ENCODE measurements at regions not wholly inside any gene's neighbourhood (a gene's known extent, or its start where the extent isn't known, plus 50 kb on each side); places are given as distances from the start of the nearest gene placed in this dataset.

DNA sequence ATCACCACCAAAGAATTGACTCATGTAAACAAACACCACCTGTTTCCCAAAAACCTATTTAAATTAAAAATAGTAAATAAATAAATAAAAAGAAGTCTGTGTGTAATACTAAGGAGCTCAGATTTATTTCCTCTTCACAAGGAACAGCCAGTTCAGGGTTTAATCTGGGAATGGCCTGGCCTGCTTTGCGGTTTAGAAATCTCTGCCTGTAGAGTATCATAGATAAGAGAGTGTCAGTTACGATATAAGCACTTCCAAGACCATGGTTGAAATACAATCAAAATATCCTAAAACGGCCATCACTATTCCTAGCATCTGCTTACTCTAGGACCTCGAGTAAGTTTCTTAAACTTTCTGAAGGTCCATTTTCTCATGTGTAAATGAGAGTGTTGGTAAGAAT is 274.4 kb downstream of the PLPP3 start:
- DNase-seq: no peak

DNA sequence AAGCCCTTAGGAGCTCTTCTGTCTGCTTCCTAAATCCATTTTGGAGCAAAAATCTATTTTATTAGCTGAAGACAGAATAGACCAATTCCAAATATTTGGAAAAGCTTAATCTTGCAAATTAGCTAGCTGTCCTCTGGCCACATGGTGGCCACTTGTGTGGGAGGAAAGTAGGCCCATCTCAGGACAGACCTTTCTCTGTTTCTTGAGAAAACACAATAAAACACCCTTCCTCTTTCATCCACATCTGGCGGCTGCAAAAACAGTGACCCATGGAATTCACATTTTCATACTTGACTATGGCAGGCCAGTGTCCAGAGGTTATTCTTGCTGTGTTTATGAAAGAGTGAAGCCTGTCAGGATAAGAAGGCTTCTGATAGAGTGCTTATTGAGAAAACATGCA is 275.6 kb downstream of the PLPP3 start:
- no peak for DNase-seq

DNA sequence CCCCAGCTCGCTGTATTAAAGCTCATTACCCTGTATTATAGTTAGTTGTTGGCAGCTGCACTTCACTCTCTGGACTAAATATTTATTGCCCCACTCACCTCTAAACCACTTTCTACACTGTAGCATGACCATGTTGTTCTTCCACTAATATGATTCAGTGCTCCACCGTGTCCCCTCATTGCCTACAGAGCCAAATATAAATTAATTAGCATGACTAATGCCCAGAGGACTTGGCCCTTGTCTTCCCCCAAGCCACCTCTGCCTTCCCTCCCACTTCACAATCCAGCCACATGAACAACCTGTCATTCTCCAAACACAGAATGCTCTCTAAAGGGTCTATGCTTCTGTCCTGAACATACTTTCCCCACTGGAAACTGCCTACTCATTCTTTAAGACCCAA is 276.5 kb downstream of the PLPP3 start:
- DNase-seq: no peak

DNA sequence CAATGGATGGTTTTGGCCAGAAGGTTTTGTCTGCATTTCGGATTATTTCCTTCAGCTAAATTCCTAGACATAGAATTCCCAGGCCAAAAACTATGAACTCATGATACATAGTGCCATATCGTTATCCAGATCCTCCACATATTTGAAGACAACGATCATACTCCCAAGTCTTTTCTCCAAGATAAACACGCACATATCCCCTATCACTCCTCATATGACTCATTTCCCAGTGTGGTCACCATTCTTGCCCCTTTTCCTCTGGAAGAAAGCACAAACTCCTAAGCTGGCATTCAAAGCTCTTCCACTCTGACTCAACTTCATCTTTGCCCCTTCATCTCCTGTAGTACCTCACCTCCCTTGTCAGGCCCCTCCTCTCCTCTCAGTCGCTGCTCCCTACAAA is 277.6 kb downstream of the PLPP3 start:
- no peak for DNase-seq

DNA sequence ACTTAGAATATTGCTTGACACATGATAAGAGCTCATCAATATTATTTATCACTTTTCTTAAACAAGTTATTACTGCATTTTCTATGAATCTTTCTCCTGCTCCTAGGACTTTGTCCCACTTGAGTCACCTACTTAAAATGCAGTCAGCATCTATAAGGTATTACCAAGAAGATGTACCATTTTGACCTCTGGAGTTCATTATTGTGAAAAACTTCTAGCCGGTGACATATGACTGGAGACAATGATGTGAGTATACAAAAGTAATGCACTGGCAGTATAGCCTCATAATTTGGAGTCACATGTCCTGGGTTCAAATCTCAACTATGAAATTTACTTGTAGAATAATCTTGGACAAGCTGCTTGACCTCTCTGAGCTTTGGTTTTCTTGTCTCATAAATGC is 278.5 kb downstream of the PLPP3 start:
- no peak for DNase-seq

DNA sequence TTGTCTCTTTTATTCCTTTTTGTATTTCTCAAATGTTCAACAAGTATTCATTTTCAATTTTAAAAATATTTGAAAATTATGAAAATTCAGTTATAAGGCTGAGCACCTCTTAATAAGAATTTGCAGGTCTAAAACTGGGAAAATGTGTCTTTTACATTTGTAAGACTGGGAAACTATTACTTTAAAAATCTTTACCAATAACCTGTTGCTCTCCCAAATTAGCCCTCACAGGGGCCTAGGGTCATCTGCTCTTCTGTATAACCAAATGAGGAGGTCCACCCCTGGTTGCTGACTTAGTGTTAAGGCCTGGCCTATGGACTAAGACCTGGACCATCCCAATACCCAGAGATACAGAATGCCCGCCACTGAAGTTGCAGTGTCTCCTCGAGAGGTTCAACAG is 280.5 kb downstream of the PLPP3 start:
- no peak for DNase-seq

DNA sequence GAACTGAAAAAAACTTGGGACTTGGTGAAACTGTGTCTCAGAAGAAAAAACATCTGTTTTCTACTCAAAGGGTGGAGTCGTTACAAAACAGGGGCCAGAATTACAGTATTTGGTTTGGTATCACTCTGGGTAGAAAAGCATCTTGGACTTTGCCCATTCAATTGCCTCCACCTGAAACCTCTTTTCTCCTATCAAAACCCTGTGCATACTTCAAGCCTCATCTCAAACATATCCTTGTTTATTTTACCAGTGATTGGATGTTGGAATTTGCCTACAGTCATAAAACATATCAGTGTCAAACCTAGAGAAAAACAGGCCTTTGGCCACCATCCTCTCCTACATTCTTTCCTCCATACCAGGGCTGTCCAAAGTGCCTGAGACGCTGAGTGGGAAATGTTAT is 281.5 kb downstream of the PLPP3 start:
- no peak for DNase-seq

DNA sequence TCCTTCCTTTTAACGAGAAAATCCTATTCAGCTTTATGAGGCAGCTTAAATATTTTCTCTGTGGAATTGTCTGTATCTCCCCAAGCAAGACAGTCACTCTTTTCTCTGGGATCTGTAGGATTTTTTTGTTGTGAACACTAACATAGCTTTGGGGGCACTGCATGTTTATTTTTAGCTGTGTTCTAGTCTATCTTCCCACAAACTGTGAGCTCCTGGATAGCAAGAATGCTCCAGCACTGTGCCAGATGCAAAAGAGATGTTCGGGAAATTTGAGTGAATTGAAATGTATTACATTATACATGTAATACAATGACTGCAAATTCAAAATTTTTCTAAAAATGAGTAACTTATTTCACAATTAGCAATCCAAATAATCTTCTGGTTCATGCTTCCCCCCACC is 282.2 kb downstream of the PLPP3 start:
- DNase-seq: no peak

DNA sequence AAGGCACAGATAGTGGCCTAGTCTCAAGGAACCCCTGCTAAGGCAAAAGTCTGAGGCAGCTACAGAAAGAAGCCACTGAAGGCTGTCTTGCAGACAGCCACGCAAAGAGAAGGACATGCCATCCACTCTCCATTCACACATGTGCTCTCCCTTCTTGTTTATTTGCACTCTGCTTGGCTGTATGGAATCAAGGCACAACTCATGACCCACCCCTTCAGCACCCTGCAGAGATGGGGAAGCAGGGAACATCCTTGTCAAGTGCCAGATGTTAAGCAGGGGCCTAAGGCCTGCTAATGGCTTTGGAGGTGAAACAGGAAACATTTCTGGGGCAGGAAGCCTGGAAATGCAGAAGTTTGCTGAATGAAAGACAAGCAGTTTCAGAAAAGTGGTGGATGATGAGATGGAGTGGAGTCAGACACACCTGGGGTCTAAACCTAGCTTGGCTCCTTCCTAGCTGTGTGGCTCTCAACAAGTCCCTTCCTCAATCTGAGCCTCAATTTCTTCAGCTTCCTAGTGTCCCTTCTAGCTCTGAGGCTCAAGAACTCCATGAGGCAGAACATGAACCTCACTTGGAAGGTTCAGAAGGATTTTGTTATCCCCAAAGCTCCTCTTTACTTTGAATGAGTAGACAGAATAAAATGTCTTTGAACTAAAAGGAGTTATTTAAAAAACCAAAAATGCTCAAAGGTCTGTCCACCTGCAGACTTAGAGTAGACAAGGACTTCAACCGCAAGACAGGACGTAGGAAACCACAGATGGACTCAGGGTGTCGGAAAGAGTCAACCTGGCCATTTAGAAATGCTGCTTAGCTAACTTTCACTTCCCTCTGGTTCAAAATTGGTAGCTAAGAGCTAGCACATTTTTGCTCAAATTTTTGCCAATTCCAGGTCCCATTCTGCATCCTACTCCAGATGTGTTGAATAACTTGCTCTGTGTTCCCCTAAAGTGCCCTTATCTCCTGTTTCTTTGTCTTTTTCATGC is 283.1 kb downstream of the PLPP3 start:
- DNase-seq: no peak

DNA sequence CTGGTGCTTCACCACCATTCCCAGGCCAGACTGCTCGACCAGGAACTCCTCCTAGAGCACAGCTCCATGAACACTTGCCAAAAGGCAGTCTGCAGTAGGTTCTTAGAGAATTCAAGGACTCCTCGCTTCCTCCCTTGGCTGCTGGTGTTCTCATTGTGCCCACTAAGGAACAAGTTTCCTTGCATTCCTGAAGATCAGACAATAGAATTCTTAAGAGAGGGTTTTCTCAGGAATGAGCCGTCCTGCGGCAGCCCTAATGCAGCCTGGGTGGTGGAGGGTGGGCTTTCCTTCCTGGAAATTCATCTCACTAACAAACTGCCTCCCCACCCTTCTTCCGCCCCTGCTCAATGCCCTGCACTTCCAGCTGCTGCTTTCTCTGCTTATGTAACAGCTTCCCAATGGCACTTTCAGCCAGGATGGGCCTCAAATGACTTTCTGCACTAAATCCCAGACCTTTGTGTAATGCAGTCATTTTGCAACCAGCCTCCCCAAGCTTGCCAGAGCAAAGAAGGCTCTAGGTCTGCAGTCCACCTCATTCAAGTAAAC is 287.9 kb downstream of the PLPP3 start:
- DNase-seq: peak; percentile 73

DNA sequence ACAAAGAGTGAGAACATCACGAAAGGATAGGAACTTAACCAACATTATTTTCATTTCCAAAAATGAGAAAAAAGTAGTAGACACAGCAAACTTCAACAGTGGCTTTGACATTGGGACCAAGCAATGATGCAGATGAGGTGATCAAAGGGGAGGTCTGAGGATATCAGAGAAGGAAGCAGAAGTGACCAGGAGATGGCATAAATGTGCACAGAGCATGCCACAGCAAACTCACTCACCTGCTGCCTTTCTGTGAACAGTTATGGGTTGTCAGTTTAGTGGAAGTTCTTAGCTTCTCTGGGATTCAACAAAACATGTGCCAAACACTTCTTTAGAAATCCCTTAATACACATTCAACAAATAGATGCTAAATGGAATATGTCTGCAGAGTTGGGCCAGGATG is 290.1 kb downstream of the PLPP3 start:
- no peak for DNase-seq

DNA sequence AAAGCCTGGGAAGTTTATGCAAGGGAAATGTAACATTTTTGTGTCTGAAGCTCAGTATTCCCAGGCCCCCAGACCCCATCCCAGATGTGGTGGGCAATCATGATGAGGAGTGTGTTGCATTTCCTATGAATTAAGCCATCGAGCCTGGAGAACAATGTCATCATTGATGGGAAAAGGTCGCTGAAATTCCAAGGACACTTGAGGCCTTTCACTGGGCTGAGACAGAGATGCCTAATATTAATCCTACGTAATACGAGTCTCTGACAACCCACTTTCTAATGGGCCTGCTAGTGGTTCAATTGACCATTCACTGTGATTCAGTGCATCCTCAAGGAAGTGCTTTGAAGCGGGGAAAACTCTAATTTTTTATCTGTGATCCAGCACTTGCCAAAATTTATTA is 291.6 kb downstream of the PLPP3 start:
- DNase-seq: no peak

DNA sequence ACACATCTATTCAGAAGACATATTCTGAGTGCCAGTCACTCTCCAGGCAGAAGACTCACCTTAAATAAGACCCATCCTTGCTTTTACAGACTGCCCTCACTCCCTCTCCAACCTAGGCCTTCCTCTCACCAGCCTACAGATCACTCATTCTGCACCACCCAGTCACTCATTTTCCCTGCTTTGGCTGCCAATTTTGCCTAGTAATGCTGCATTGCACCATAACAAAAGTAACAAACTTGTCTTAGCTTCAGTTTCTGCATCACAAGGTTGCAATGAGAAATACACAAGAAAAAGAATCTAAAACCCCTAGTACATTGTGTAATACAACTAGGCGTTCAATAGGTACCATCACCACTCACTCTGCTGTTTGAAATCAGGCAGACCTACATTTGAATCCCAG is 292.4 kb downstream of the PLPP3 start:
- DNase-seq: no peak

DNA sequence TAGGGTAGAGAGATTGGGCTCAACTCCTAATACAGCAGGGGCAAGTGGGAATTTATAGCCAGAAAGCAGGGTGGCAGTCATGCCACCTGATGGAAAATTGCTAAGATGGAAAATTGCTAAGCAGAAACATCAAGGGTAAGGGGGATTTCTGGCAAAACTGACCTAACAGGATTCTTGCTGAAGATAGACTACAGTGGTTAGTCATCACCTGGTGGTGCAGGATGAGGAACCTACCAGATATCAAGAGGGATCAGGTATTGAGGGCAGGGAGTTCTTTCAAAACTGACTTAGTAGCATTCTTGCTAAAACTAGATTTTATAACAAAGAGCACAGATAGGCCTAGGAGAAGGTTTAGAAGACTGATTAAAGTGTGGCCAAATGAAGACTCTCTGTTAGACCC is 292.9 kb downstream of the PLPP3 start:
- DNase-seq: no peak

DNA sequence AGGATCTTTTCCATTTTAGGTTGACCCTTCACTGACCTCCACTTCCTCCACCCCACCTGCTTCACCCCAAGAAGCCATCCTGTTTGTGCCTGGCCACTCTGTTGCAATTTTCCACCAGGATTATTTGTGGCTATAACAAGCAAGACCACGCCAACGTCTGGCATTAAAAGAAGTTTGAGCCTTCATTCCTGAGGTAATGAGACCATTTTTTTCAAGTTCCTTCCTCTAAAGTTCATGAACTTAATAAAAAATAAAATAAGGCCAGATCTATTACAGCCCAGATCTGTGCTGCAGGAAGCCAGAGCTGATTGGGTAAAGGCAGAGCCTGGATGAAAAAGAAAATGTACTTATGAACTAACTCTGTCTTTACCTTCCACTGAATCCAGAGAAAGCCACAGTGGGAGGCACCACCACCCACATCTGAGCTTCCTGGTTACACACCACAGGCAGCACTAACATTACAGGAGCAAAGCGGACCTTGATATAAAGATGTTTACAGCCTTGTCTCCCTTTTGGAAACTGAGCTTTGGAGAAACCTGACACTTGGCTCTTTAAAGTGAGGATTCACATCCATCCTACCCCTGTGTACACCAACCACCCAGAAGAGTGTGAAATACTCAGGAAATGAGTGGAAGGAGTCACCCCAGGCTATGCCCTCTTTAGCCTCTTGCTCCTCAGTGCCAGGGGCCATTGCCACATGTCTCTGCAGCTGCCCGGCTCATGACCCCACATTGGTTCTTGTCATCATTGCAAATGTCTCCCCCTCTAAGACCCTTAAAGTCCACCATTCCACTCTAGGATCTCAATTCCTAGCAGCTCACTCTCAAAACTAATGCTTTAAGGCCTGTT is 293.6 kb downstream of the PLPP3 start:
- DNase-seq: no peak

DNA sequence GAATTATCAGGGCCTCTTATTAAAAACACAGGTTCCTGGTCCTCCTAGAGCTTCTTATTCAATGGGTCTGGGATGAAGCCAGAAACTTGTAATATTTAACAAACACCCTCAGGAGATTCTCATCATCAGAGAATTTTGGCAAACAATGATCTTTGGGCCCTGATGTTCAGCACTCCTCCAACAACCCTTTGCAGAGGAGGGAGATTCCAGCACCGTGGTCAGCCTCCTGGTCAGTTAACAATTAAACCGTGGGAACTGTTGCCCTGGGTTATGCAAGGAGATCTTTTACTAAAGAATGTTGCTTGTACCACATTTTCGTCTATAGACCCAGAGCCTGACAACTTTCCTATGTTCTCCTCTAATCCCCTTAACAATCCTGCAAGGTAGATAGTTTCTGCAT is 294.4 kb downstream of the PLPP3 start:
- DNase-seq: peak; percentile 59

DNA sequence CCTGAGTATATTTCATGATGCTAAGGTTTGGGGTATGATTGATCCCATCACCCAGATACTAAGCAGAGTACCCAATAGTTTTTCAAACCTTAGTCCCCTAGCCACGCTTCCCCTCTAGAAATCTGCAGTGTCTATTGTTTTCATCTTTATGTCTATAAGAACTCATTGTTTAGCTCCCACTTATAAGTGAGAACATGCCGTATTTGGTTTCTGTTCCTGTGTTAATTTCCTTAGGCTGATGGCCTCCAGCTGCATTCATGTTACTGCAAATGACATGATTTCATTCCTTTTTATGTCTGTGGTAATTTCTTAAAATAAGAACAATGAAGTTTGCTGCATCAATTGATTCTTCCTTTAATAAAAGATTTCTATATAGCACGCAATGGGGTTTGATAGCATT is 301.3 kb downstream of the PLPP3 start:
- DNase-seq: no peak

DNA sequence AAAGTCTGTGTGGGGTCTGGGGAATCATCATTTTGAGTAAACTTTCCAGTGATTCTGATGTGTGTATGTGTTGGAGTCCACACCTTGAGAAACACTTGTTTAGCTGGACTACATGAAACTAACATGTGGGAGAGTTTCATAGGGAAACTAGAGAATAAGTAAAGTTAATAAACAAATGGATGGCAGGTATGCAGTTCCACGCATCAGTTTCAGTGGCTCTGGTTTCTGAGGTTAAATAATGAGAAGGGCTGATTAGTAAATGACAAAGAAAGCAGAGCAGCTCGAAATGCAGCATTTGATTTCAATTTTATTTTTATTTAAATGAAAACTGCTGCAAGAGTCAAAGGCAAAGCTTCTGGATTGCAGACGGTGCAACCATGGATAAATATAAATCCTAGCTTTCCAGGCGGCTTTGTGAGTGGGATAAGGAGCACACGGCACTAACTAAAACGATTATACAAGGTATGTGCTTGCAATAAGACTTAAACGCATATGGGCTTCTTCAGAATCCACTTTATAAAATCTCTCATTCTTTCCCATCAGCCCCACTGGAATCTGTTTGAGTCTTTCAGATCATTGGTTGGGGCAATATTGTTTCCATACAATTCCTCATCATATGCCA is 310.7 kb downstream of the PLPP3 start:
- DNase-seq: no peak

DNA sequence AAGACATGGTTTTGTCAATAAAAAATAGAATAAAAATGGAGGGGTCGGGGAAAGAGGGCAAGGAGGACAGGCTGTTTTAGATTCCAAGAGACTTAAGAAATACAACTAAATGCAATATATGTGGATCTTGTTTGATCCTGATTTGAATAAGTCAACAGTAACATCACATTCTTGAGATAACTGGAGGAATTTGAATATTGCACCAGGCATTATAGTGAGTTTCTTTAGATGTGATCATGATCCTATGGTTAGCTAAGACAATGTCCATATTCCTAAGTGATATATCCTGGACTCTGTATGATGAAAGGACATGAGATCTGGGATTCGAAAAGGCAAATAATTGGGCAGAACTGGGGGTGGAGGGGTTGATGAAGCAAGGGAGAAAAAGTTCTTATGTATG is 311.8 kb downstream of the PLPP3 start:
- no peak for DNase-seq

DNA sequence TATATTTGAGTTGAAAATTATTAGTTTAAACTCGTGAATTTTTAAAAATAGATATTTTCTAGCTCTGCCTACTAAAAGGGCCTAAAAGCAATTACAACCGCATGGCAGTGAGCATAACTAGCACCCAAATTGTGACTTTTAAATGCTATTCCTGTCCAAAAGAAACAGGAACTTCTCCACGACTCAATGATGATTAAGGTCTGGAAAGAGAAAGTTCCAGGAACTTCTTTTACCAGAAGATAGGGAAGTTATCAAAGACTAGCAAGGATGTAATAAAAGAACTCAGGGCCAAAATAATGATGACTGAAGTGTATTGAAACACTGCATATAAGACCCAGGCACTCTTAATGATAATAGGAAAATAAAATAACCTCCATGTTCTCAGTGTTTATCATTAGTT is 313.0 kb downstream of the PLPP3 start:
- no peak for DNase-seq

DNA sequence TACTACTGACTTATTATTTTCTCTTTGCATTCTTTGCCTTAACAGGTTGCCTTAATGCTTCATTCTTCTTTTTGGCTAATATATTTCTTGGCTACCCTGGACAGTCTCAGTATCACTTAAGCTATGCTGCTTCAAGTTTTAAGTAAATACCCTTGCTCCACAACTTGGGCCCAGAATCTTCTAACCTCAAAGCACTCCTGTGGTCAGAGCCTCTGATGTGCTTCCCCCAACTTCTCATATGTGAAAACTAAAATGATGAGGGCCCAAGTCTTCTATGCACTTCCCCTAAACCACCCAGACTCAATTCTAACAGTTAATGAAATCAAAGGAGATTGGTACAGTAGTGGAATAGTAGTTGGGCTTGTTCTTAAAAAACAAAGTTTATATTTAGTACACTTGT is 314.1 kb downstream of the PLPP3 start:
- DNase-seq: no peak

DNA sequence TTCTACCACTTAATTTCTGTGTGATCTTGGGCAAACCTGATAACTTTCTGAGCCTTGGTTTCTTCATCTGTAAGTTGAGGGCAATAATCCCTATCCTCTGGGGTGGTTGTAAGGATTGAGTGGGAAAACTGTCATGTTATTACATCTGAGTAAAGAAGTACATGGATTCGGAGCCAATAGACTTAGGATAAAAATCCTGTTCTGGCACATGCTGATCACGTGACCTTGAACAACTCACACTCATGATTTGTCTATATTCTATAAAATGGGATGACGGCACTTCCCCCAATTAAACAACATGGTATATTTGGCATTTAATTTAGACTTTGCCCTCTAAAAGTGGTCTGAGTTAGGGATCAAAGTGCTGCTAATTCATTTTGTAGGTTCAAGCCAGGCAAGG is 315.5 kb downstream of the PLPP3 start:
- no peak for DNase-seq

DNA sequence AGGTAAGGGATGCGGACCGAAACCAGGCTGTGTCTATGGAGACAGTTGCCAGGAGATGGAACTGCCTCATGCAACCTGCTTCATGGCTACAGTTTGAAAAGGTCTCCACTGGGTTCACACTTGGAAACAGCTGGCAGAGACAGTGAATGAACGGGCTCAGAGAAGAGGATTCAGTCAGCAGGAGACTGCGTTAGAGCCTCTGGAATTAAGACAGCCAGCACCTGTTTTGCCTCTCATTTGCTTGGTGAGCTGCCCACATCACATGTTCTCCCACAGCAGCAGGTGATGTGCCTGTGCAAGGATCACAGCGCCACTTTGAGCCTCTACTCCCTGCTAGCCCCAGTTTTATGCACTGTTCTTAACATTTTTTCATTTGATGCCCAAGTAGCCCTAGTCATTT is 321.0 kb downstream of the PLPP3 start:
- DNase-seq: no peak
